ENCODE measurements at regions not wholly inside any gene's neighbourhood (a gene's known extent, or its start where the extent isn't known, plus 50 kb on each side); places are given as distances from the start of the nearest gene placed in this dataset.
A peak's percentile ranks its signal among the peaks of the same experiment; 100 is the strongest.

DNA sequence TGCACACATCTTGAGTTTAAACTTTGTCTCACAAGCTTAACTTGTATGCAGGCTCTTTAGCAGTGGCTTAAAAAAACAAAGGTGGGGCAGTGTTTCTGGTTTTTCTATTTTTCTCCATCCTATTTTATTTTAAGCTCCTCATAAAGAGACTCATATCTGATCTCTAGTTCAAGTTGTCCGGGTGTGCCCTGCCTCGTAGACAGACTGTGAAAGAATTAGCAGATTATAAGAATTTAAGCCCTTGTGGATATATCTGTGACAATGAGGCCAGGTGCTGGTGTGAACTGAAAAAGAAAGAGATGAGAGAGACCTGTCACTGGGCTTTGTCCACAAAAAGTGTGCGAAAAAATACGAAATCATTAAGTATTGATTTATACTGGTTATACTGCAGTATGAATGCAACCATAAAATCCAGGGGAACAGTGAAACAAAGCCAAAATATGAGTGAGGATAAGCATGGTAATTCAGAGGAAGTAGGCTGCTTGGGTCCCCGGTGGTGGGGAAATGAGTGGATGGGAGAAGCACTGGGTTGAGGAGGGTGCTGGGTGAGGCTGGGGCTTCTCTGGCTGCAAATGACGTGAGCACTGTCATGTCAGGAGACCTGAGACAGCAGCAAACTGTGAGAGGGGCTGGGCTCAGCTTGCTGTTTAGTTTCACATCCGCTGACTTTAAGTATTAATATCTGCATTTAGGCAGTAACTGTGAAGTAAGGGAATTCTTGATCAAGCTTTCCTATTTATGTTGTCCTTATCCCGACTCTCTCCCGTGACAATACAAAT lies 179.7 kb upstream of the ANKRD55 start:
- ChIA-PET CTCF (ENCODE audit: low intra/inter-chr PET ratio) (no interaction called here), POLR2A (interaction anchor here (0.6 to 1.5 kb wide), 3 partner anchors 10 to 1769 kb away, joined by 3 to 4 read pairs (median 3); no protein-coding TSS in a partner anchor)
- Histone ChIP-seq H3K9ac (ENCODE audit: insufficient read depth in 1 of 2, low read depth in 2 of 2, low read length in 2 of 2) (no peak overlapping the region), H3K79me2 (ENCODE audit: control insufficient read depth, insufficient read depth, low read length) (no peaks in the 10 kb centered on the region), H2AFZ (ENCODE audit: low read depth, low read length) (peak overlapping the region; percentile 0; the same call in 1 of the 2 replicates), H3K36me3 (ENCODE audit: control insufficient read depth, insufficient read depth, low read length) (no peaks in the 10 kb centered on the region), H3K4me1 (replicated peaks in 1 of 2; ENCODE audit: control insufficient read depth in 2 of 2, insufficient read depth in 2 of 2, low read length in 2 of 2) (peaks cover 0 to 21% of the 10 kb centered on the region in 2 experiments; a peak in 3 of 5 replicates), H3K27ac (ENCODE audit: extremely low read depth, low read depth, low read length) (no peak overlapping the region), H3K4me3 (no peak overlapping the region), H4K20me1 (replicated peaks; ENCODE audit: control insufficient read depth, insufficient read depth, low read length) (no peaks in the 10 kb centered on the region), H3K27me3 (ENCODE audit: control insufficient read depth in 2 of 2, insufficient read depth in 2 of 2, low read length in 2 of 2) (no peaks in the 10 kb centered on the region), H3K9me1 (ENCODE audit: control insufficient read depth, insufficient read depth, low read length) (no peaks in the 10 kb centered on the region), H3K9me3 (replicated peaks; ENCODE audit: control insufficient read depth, insufficient read depth, low read depth, low read length) (no peaks in the 10 kb centered on the region), H3K4me2 (ENCODE audit: insufficient read depth, low read length) (no peak overlapping the region)
- 19% methylated on average over 9 of the region's 9 CpGs for WGBS (ENCODE audit: insufficient coverage, low coverage, missing lambda C conversion rate)
- intact Hi-C loops (cut with micrococcal nuclease), result loop anchor here (10.0 kb wide), 1 partner anchor 138 kb away; no protein-coding TSS in a partner anchor
- no peak for TF ChIP-seq ERF (CRISPR knock-in tag; IDR thresholded peaks at IDR 0.05)
- TF ChIP-seq, protein P1, sequence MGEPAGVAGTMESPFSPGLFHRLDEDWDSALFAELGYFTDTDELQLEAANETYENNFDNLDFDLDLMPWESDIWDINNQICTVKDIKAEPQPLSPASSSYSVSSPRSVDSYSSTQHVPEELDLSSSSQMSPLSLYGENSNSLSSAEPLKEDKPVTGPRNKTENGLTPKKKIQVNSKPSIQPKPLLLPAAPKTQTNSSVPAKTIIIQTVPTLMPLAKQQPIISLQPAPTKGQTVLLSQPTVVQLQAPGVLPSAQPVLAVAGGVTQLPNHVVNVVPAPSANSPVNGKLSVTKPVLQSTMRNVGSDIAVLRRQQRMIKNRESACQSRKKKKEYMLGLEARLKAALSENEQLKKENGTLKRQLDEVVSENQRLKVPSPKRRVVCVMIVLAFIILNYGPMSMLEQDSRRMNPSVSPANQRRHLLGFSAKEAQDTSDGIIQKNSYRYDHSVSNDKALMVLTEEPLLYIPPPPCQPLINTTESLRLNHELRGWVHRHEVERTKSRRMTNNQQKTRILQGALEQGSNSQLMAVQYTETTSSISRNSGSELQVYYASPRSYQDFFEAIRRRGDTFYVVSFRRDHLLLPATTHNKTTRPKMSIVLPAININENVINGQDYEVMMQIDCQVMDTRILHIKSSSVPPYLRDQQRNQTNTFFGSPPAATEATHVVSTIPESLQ (CRISPR knock-in tag; IDR thresholded peaks at IDR 0.05), result no peak
- no peak for TF ChIP-seq ZNF384 (IDR thresholded peaks at IDR 0.05; ENCODE audit: low read depth, low read length)
- TF ChIP-seq NELFE (IDR thresholded peaks at IDR 0.05; ENCODE audit: insufficient read depth, insufficient read length), result no peak
- ATAC-seq (peak; percentile 27; the same call in 1 of the 3 replicates), FAIRE-seq (no peak), DNase-seq (ENCODE audit: extremely low read depth in 1 of 4, low spot score in 3 of 4) (no peak)
- in situ Hi-C loops (cut with MboI), result no loop called here
- no TSS peak for BruUV-seq (replicated peaks)

All from K562 (cell line).